Activated CD8-positive, alpha-beta T cell treated with anti-CD3 and anti-CD28 coated beads for 36 hours (primary cell): ENCODE measurements at regions not wholly inside any gene's neighbourhood (a gene's known extent, or its start where the extent isn't known, plus 50 kb on each side); places are given as distances from the start of the nearest gene placed in this dataset.

Source experiments
- ATAC-seq: fragments of 200-7000 bp; cut with Tn5 transposase; one replicate; pipeline ENCODE4 v1.10.0; 2021; ENCODE audit warnings: mild to moderate bottlenecking, moderate library complexity
- CTCF ChIA-PET: fragments of 350-600 bp; sonication (Branson Sonifier 250); formaldehyde crosslinking; loops from one replicate; lab custom pipeline; 2021; ENCODE audit warnings: antibody characterized with exemption; lab: Charles Lee
- POLR2A ChIA-PET: fragments of 350-600 bp; sonication (Branson Sonifier 250); formaldehyde crosslinking; loops from one replicate; lab custom pipeline; 2021; ENCODE audit warnings: antibody characterized with exemption; lab: Charles Lee
- DNase-seq: peaks from one replicate; pipeline ENCODE4 v3.0.0-alpha.2; 2020
- H3K27ac Mint-ChIP-seq: one replicate; pipeline ENCODE4 v1.8.0; 2021; ENCODE audit warnings: mild to moderate bottlenecking, mixed read lengths
- H3K27me3 Mint-ChIP-seq: one replicate; pipeline ENCODE4 v1.8.0; 2021; ENCODE audit warnings: mixed read lengths
- H3K36me3 Mint-ChIP-seq: one replicate; pipeline ENCODE4 v1.8.0; 2021; ENCODE audit warnings: low read depth, mixed read lengths
- H3K4me1 Mint-ChIP-seq: one replicate; pipeline ENCODE4 v1.8.0; 2021; ENCODE audit warnings: low read depth, mixed read lengths
- H3K4me3 Mint-ChIP-seq: one replicate; pipeline ENCODE4 v1.8.0; 2021; ENCODE audit warnings: mild to moderate bottlenecking, moderate library complexity, mixed read lengths
- H3K9me3 Mint-ChIP-seq: one replicate; pipeline ENCODE4 v1.8.0; 2021; ENCODE audit warnings: mixed read lengths
- intact Hi-C: fragments of 100-400 bp; cut with micrococcal nuclease; formaldehyde crosslinking; loops from one replicate; pipeline ENCODE4 v1.10.0; 2022
- TF ChIP-seq, protein P1 (sequence below): fragments of 200-600 bp; IDR thresholded peaks from one replicate; pipeline ENCODE4 v1.8.0; 2022; ENCODE audit warnings: antibody characterized with exemption, mild to moderate bottlenecking

DNA sequence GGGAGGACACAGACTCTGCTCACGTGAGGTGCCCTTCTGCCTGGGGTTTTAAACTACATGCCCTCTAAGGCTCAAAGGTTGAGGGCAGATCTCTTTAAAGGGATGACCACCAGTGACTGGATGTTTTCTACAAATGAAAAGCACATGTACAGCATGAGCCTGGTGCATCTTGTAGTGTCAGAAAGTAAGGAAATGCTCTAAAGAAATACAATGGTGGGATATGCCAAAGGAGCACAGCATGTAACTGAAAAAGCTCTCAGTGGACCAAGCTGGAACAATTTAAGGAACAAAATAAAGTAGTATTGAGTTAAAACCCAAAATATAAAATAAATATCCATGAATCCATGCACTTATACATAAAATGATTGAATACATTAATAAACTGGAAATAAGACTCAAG lies 78.3 kb upstream of the SEMA6D start:
- no peak for ATAC-seq
- no peaks in the 10 kb centered on the region for H3K4me1 Mint-ChIP-seq
- H3K27me3 Mint-ChIP-seq, result peaks cover 2% of the 10 kb centered on the region
- intact Hi-C loops, result no loop called here
- ChIA-PET CTCF (no interaction called here), POLR2A (no interaction called here)
- no peaks in the 10 kb centered on the region for H3K9me3 Mint-ChIP-seq
- H3K36me3 Mint-ChIP-seq, result no peaks in the 10 kb centered on the region
- H3K27ac Mint-ChIP-seq, result no peak overlapping the region
- TF ChIP-seq, protein P1, sequence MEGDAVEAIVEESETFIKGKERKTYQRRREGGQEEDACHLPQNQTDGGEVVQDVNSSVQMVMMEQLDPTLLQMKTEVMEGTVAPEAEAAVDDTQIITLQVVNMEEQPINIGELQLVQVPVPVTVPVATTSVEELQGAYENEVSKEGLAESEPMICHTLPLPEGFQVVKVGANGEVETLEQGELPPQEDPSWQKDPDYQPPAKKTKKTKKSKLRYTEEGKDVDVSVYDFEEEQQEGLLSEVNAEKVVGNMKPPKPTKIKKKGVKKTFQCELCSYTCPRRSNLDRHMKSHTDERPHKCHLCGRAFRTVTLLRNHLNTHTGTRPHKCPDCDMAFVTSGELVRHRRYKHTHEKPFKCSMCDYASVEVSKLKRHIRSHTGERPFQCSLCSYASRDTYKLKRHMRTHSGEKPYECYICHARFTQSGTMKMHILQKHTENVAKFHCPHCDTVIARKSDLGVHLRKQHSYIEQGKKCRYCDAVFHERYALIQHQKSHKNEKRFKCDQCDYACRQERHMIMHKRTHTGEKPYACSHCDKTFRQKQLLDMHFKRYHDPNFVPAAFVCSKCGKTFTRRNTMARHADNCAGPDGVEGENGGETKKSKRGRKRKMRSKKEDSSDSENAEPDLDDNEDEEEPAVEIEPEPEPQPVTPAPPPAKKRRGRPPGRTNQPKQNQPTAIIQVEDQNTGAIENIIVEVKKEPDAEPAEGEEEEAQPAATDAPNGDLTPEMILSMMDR, result no peak
- H3K4me3 Mint-ChIP-seq, result no peak overlapping the region
- no peak for DNase-seq

DNA sequence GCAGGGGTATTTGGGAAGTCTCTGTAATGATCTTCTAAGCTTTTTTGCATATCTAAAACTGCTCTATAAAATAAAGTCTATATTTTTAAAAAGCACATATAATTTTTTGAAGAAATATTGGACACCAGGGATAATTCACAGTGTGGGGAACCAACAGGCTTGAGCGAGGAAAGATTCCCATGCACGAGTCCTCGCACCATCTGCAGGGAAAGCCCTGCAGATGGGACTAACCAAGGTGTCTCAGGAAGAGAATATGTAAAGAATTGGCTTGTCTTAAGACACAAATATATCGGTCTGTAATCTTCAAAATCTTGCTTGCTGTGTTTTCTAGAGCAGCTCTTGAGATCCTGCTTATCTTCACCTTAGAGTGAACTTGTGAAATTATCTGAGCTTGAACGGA lies 77.2 kb upstream of the SEMA6D start:
- no peak for ATAC-seq
- Mint-ChIP-seq H3K4me1 (no peaks in the 10 kb centered on the region), H3K9me3 (no peaks in the 10 kb centered on the region), H3K36me3 (no peaks in the 10 kb centered on the region), H3K27ac (no peak overlapping the region), H3K4me3 (no peak overlapping the region), H3K27me3 (peaks cover 2% of the 10 kb centered on the region)
- CTCF ChIA-PET, result no interaction called here
- TF ChIP-seq, protein P1, result no peak
- no peak for DNase-seq
- POLR2A ChIA-PET, result no interaction called here
- intact Hi-C loops, result no loop called here

DNA sequence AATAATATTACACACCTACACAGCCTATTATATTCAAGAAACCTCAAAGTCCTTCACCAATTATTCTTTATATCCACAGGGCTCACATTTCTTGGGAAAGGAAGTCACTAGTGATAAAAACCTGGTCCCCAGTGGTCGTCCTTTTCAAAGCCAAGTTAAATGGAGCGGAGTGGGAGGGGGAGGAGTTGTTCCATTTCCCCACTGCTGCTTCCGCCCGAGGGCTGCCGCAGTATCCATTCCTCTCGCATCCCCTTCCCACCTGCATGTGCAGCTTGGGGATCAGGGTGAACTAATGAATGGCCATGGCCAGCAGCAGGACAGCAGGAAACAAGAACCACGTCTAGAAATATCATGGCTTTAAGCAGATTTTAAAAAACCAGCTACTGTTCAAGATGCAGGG lies 76.4 kb upstream of the SEMA6D start:
- CTCF ChIA-PET, result no interaction called here
- ATAC-seq (no peak), DNase-seq (no peak)
- H3K4me1 Mint-ChIP-seq, result no peaks in the 10 kb centered on the region
- TF ChIP-seq, protein P1, result no peak
- no peak overlapping the region for H3K27ac Mint-ChIP-seq
- no peaks in the 10 kb centered on the region for H3K9me3 Mint-ChIP-seq
- H3K27me3 Mint-ChIP-seq, result peaks cover 2% of the 10 kb centered on the region
- H3K36me3 Mint-ChIP-seq, result no peaks in the 10 kb centered on the region
- POLR2A ChIA-PET, result no interaction called here
- H3K4me3 Mint-ChIP-seq, result no peak overlapping the region
- intact Hi-C loops, result no loop called here

DNA sequence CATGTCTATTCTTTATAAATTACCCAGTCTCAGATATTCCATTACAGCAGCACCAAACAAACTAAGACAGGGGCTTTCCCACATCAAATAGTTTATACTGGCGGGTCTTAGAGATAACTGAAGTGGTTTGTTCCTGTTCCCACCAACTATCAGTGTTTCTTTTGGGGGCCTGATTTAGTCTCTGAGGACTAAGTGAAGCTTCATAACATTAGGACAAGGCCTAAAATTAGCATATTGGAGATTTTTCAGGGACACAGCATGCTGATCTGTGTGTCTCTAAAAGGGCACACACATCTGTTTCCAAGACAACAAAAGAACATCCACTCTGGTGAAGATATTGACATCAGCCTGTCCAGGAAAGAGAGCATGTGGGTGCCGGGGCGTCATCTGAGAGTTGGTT lies 72.6 kb upstream of the SEMA6D start:
- ChIA-PET CTCF (no interaction called here), POLR2A (no interaction called here)
- DNase-seq (no peak), ATAC-seq (peak; percentile 42)
- Mint-ChIP-seq H3K9me3 (no peaks in the 10 kb centered on the region), H3K4me1 (no peaks in the 10 kb centered on the region), H3K27ac (no peak overlapping the region), H3K27me3 (no peaks in the 10 kb centered on the region), H3K36me3 (no peaks in the 10 kb centered on the region), H3K4me3 (no peak overlapping the region)
- intact Hi-C loops, result no loop called here
- TF ChIP-seq, protein P1, result no peak

DNA sequence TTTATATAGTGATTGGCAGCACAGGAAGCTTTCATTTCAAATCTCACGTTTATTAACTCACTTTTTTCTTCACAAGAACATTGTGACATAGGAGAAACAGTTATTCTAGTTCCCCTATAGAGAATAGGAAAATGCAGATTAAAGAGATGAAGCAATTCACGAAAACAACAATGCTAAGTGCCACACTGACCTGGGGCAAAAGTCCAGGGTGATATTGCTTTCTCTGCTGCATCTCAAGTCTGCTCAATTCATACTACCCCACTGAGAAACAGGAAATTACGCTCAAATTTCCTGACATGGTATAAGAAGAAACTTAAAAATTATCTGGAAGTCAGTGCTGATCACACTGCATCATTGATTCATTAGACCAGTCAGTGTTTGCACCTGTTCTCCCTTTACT lies 66.7 kb upstream of the SEMA6D start:
- TF ChIP-seq, protein P1, result no peak
- no peak for ATAC-seq

More for the DNA sequence above, 66.7 kb upstream of the SEMA6D start:
- H3K27ac Mint-ChIP-seq, result no peak overlapping the region
- CTCF ChIA-PET, result no interaction called here
- no peak overlapping the region for H3K4me3 Mint-ChIP-seq
- DNase-seq, result no peak
- no peaks in the 10 kb centered on the region for H3K36me3 Mint-ChIP-seq
- POLR2A ChIA-PET, result no interaction called here
- no peaks in the 10 kb centered on the region for H3K9me3 Mint-ChIP-seq
- no peaks in the 10 kb centered on the region for H3K4me1 Mint-ChIP-seq
- no peaks in the 10 kb centered on the region for H3K27me3 Mint-ChIP-seq
- intact Hi-C loops, result no loop called here
